ENCODE measurements at regions not wholly inside any gene's neighbourhood (a gene's known extent, or its start where the extent isn't known, plus 50 kb on each side); places are given as distances from the start of the nearest gene placed in this dataset.

- Histone ChIP-seq H3K9me1 (ENCODE audit: control insufficient read depth, extremely low read depth, insufficient read depth, low read length) (no peaks in the 10 kb centered on the region), H3K4me2 (ENCODE audit: control insufficient read depth, extremely low read depth, insufficient read depth, low read depth, low read length) (no peak overlapping the region), H3K36me3 (ENCODE audit: control insufficient read depth in 2 of 2, extremely low read depth in 1 of 2, insufficient read depth in 2 of 2, low read length in 2 of 2) (no peaks in the 10 kb centered on the region), H3K4me3 (ENCODE audit: control insufficient read depth in 2 of 3, extremely low read depth in 1 of 3, insufficient read depth in 2 of 3, low read depth in 1 of 3, low read length in 3 of 3) (no peak overlapping the region), H4K20me1 (ENCODE audit: control insufficient read depth, extremely low read depth, insufficient read depth, low read length) (no peaks in the 10 kb centered on the region), H3K27me3 (ENCODE audit: control insufficient read depth, extremely low read depth, insufficient read depth, low read length) (no peaks in the 10 kb centered on the region), H2AFZ (ENCODE audit: control insufficient read depth, low read length) (no peak overlapping the region), H3K9ac (ENCODE audit: control insufficient read depth, extremely low read depth, insufficient read depth, low read length) (no peak overlapping the region), H3K9me3 (ENCODE audit: control insufficient read depth, low read depth, low read length) (no peaks in the 10 kb centered on the region), H3K79me2 (ENCODE audit: control insufficient read depth, insufficient read depth, low read length) (no peaks in the 10 kb centered on the region), H3K4me1 (ENCODE audit: control insufficient read depth, extremely low read depth, insufficient read depth, low read length) (no peaks in the 10 kb centered on the region), H3K27ac (ENCODE audit: control insufficient read depth, insufficient read depth, low read length) (no peak overlapping the region)
- dilution Hi-C loops (cut with MboI; ENCODE audit: extremely low pct_ligation_motif_present, low sequenced_read_pairs) = no loop called here
- DNase-seq (ENCODE audit: low read depth, low spot score) = no peak
- FAIRE-seq = no peak
- TF ChIP-seq, protein P1, sequence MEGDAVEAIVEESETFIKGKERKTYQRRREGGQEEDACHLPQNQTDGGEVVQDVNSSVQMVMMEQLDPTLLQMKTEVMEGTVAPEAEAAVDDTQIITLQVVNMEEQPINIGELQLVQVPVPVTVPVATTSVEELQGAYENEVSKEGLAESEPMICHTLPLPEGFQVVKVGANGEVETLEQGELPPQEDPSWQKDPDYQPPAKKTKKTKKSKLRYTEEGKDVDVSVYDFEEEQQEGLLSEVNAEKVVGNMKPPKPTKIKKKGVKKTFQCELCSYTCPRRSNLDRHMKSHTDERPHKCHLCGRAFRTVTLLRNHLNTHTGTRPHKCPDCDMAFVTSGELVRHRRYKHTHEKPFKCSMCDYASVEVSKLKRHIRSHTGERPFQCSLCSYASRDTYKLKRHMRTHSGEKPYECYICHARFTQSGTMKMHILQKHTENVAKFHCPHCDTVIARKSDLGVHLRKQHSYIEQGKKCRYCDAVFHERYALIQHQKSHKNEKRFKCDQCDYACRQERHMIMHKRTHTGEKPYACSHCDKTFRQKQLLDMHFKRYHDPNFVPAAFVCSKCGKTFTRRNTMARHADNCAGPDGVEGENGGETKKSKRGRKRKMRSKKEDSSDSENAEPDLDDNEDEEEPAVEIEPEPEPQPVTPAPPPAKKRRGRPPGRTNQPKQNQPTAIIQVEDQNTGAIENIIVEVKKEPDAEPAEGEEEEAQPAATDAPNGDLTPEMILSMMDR (optimal IDR thresholded peaks at IDR 0.05 in 1 of 3, IDR thresholded peaks at IDR 0.05 in 1 of 3, conservative IDR thresholded peaks at IDR 0.05 in 1 of 3; ENCODE audit: extremely low read depth in 1 of 3, insufficient read depth in 2 of 3, low read length in 3 of 3) = no peak
- no peak for TF ChIP-seq EZH2 (IDR thresholded peaks at IDR 0.05; ENCODE audit: low read length)
These were observed 409.7 kb upstream of the PIK3R1 start for GRCh38 chr5:67805666-67806348.

- no peak for DNase-seq (ENCODE audit: low read depth, low spot score)
- H3K79me2 ChIP-seq (ENCODE audit: control insufficient read depth, insufficient read depth, low read length) = no peaks in the 10 kb centered on the region
- no peaks in the 10 kb centered on the region for H3K9me1 ChIP-seq (ENCODE audit: control insufficient read depth, extremely low read depth, insufficient read depth, low read length)
- H3K4me1 ChIP-seq (ENCODE audit: control insufficient read depth, extremely low read depth, insufficient read depth, low read length) = no peaks in the 10 kb centered on the region
- H3K9me3 ChIP-seq (ENCODE audit: control insufficient read depth, low read depth, low read length) = no peaks in the 10 kb centered on the region
- no peak overlapping the region for H3K4me2 ChIP-seq (ENCODE audit: control insufficient read depth, extremely low read depth, insufficient read depth, low read depth, low read length)
- no peaks in the 10 kb centered on the region for H3K27me3 ChIP-seq (ENCODE audit: control insufficient read depth, extremely low read depth, insufficient read depth, low read length)
- no peaks in the 10 kb centered on the region for H4K20me1 ChIP-seq (ENCODE audit: control insufficient read depth, extremely low read depth, insufficient read depth, low read length)
- H2AFZ ChIP-seq (ENCODE audit: control insufficient read depth, low read length) = no peak overlapping the region
- no peak for FAIRE-seq
- H3K9ac ChIP-seq (ENCODE audit: control insufficient read depth, extremely low read depth, insufficient read depth, low read length) = no peak overlapping the region
- H3K36me3 ChIP-seq (ENCODE audit: control insufficient read depth in 2 of 2, extremely low read depth in 1 of 2, insufficient read depth in 2 of 2, low read length in 2 of 2) = no peaks in the 10 kb centered on the region
- TF ChIP-seq EZH2 (IDR thresholded peaks at IDR 0.05; ENCODE audit: low read length) = no peak
- TF ChIP-seq, protein P1 (optimal IDR thresholded peaks at IDR 0.05 in 1 of 3, IDR thresholded peaks at IDR 0.05 in 1 of 3, conservative IDR thresholded peaks at IDR 0.05 in 1 of 3; ENCODE audit: extremely low read depth in 1 of 3, insufficient read depth in 2 of 3, low read length in 3 of 3) = no peak
- no peak overlapping the region for H3K4me3 ChIP-seq (ENCODE audit: control insufficient read depth in 2 of 3, extremely low read depth in 1 of 3, insufficient read depth in 2 of 3, low read depth in 1 of 3, low read length in 3 of 3)
- no peak overlapping the region for H3K27ac ChIP-seq (ENCODE audit: control insufficient read depth, insufficient read depth, low read length)
- dilution Hi-C loops (cut with MboI; ENCODE audit: extremely low pct_ligation_motif_present, low sequenced_read_pairs) = no loop called here
These were observed 412.8 kb upstream of the PIK3R1 start for GRCh38 chr5:67802766-67803165.
